Naive B cell (primary cell): ENCODE measurements at regions not wholly inside any gene's neighbourhood (a gene's known extent, or its start where the extent isn't known, plus 50 kb on each side); places are given as distances from the start of the nearest gene placed in this dataset.

Source experiments
- ATAC-seq, 2 donors: fragments of 150-1000 bp; cut with Tn5 transposase; 2 replicates each; pipeline ENCODE4 v1.10.0; 2021; ENCODE audit warnings: low read depth in 2 of 2, mild to moderate bottlenecking in 2 of 2, moderate library complexity in 2 of 2
- DNase-seq: peaks from one replicate; pipeline ENCODE4 v3.0.0; 2022
- H3K27ac Mint-ChIP-seq, 6 donors: one replicate each; pipeline ENCODE4 v1.8.0; 2020 to 2022; ENCODE audit warnings: mild to moderate bottlenecking in 6 of 6, mixed read lengths in 6 of 6, moderate library complexity in 5 of 6, inconsistent platforms in 2 of 6
- H3K27me3 Mint-ChIP-seq, 3 donors: one replicate each; pipeline ENCODE4 v1.8.0; 2021 to 2022; ENCODE audit warnings: mixed read lengths in 3 of 3, mild to moderate bottlenecking in 1 of 3
- H3K36me3 Mint-ChIP-seq, 2 donors: one replicate each; pipeline ENCODE4 v1.8.0; 2020 to 2022; ENCODE audit warnings: mixed read lengths in 2 of 2, inconsistent platforms in 1 of 2, mild to moderate bottlenecking in 1 of 2
- H3K4me1 Mint-ChIP-seq, 3 donors: one replicate each; pipeline ENCODE4 v1.8.0; 2020 to 2022; ENCODE audit warnings: mixed read lengths in 3 of 3, inconsistent platforms in 1 of 3, mild to moderate bottlenecking in 1 of 3, moderate library complexity in 1 of 3
- H3K4me3 Mint-ChIP-seq, 8 donors: one replicate each; pipeline ENCODE4 v1.8.0; 2020 to 2022; ENCODE audit warnings: mild to moderate bottlenecking in 8 of 8, mixed read lengths in 8 of 8, moderate library complexity in 8 of 8, inconsistent platforms in 2 of 8
- H3K9me3 Mint-ChIP-seq, 7 donors: one replicate each; pipeline ENCODE4 v1.8.0; 2020 to 2022; ENCODE audit warnings: mixed read lengths in 7 of 7, mild to moderate bottlenecking in 5 of 7, inconsistent platforms in 2 of 7, moderate library complexity in 1 of 7

- ATAC-seq: no peak
- Mint-ChIP-seq H3K4me3 (no peak overlapping the region), H3K36me3 (no peaks in the 10 kb centered on the region), H3K4me1 (no peaks in the 10 kb centered on the region), H3K27ac (peak overlapping the region in 1 of 6 donors; percentile 57), H3K27me3 (no peaks in the 10 kb centered on the region), H3K9me3 (peaks cover 0 to 11% (median 6%) of the 10 kb centered on the region in 7 donors)
- no peak for DNase-seq
Observed at GRCh38 chr14:98582276-98582675, 689.7 kb downstream of the BCL11B start.

- Mint-ChIP-seq H3K36me3 (no peaks in the 10 kb centered on the region), H3K27ac (no peak overlapping the region), H3K9me3 (peaks cover 2 to 16% (median 7%) of the 10 kb centered on the region in 7 donors), H3K4me3 (no peak overlapping the region), H3K27me3 (no peaks in the 10 kb centered on the region), H3K4me1 (no peaks in the 10 kb centered on the region)
- no peak for ATAC-seq
- no peak for DNase-seq
Observed at GRCh38 chr14:98591161-98591560, 680.8 kb downstream of the BCL11B start.

- no peaks in the 10 kb centered on the region for H3K36me3 Mint-ChIP-seq
- no peaks in the 10 kb centered on the region for H3K27me3 Mint-ChIP-seq
- no peaks in the 10 kb centered on the region for H3K4me1 Mint-ChIP-seq
- H3K4me3 Mint-ChIP-seq: no peak overlapping the region
- peaks cover 6 to 27% (median 15%) of the 10 kb centered on the region in 7 donors for H3K9me3 Mint-ChIP-seq
- ATAC-seq (no peak), DNase-seq (no peak)
- no peak overlapping the region for H3K27ac Mint-ChIP-seq
Observed at GRCh38 chr14:98592611-98593170, 679.3 kb downstream of the BCL11B start.

GRCh38 chr14:98593361-98593761, 678.6 kb downstream of the BCL11B start:
- H3K27ac Mint-ChIP-seq: no peak overlapping the region
- peaks cover 6 to 33% (median 18%) of the 10 kb centered on the region in 7 donors for H3K9me3 Mint-ChIP-seq
- H3K4me1 Mint-ChIP-seq: no peaks in the 10 kb centered on the region
- no peaks in the 10 kb centered on the region for H3K36me3 Mint-ChIP-seq
- H3K4me3 Mint-ChIP-seq: no peak overlapping the region
- H3K27me3 Mint-ChIP-seq: no peaks in the 10 kb centered on the region
- DNase-seq (no peak), ATAC-seq (no peak)

GRCh38 chr14:98594156-98594555, 677.8 kb downstream of the BCL11B start:
- no peak overlapping the region for H3K4me3 Mint-ChIP-seq
- H3K27me3 Mint-ChIP-seq: no peaks in the 10 kb centered on the region
- no peak for DNase-seq
- no peaks in the 10 kb centered on the region for H3K36me3 Mint-ChIP-seq
- H3K27ac Mint-ChIP-seq: no peak overlapping the region
- peaks cover 6 to 33% (median 22%) of the 10 kb centered on the region in 7 donors for H3K9me3 Mint-ChIP-seq
- no peaks in the 10 kb centered on the region for H3K4me1 Mint-ChIP-seq
- no peak for ATAC-seq

GRCh38 chr14:98598576-98598975, 673.4 kb downstream of the BCL11B start:
- ATAC-seq (no peak), DNase-seq (no peak)
- Mint-ChIP-seq H3K27me3 (no peaks in the 10 kb centered on the region), H3K9me3 (peaks cover 6 to 38% (median 17%) of the 10 kb centered on the region in 7 donors), H3K27ac (no peak overlapping the region), H3K36me3 (no peaks in the 10 kb centered on the region), H3K4me1 (no peaks in the 10 kb centered on the region), H3K4me3 (no peak overlapping the region)

- Mint-ChIP-seq H3K36me3 (no peaks in the 10 kb centered on the region), H3K4me3 (peak overlapping the region in 1 of 8 donors; percentile 25), H3K27me3 (no peaks in the 10 kb centered on the region), H3K9me3 (peaks cover 6 to 34% (median 17%) of the 10 kb centered on the region in 7 donors), H3K27ac (no peak overlapping the region), H3K4me1 (no peaks in the 10 kb centered on the region)
- DNase-seq (no peak), ATAC-seq (no peak)
Observed at GRCh38 chr14:98599082-98599481, 672.9 kb downstream of the BCL11B start.

- Mint-ChIP-seq H3K9me3 (peaks cover 2 to 9% (median 4%) of the 10 kb centered on the region in 7 donors), H3K36me3 (no peaks in the 10 kb centered on the region), H3K4me1 (no peaks in the 10 kb centered on the region), H3K4me3 (no peak overlapping the region), H3K27ac (no peak overlapping the region), H3K27me3 (no peaks in the 10 kb centered on the region)
- DNase-seq (no peak), ATAC-seq (no peak)
Observed at GRCh38 chr14:98602983-98603382, 669.0 kb downstream of the BCL11B start.

GRCh38 chr14:98605043-98605442, 667.0 kb downstream of the BCL11B start:
- H3K36me3 Mint-ChIP-seq: no peaks in the 10 kb centered on the region
- no peaks in the 10 kb centered on the region for H3K4me1 Mint-ChIP-seq
- H3K27me3 Mint-ChIP-seq: no peaks in the 10 kb centered on the region
- H3K4me3 Mint-ChIP-seq: no peak overlapping the region
- H3K9me3 Mint-ChIP-seq: peaks cover 0 to 9% (median 4%) of the 10 kb centered on the region in 7 donors
- DNase-seq (no peak), ATAC-seq (no peak)
- no peak overlapping the region for H3K27ac Mint-ChIP-seq

- Mint-ChIP-seq H3K27ac (no peak overlapping the region), H3K27me3 (no peaks in the 10 kb centered on the region), H3K4me3 (no peak overlapping the region), H3K9me3 (peaks cover 0 to 9% (median 4%) of the 10 kb centered on the region in 7 donors), H3K4me1 (no peaks in the 10 kb centered on the region), H3K36me3 (no peaks in the 10 kb centered on the region)
- ATAC-seq (no peak), DNase-seq (no peak)
Observed at GRCh38 chr14:98606041-98606640, 665.9 kb downstream of the BCL11B start.

- Mint-ChIP-seq H3K4me3 (no peak overlapping the region), H3K27ac (no peak overlapping the region), H3K27me3 (no peaks in the 10 kb centered on the region), H3K4me1 (no peaks in the 10 kb centered on the region), H3K36me3 (no peaks in the 10 kb centered on the region), H3K9me3 (peaks cover 0 to 9% (median 4%) of the 10 kb centered on the region in 7 donors)
- ATAC-seq (no peak), DNase-seq (no peak)
Observed at GRCh38 chr14:98606816-98607215, 665.2 kb downstream of the BCL11B start.

GRCh38 chr14:98607341-98607910, 664.6 kb downstream of the BCL11B start:
- no peak overlapping the region for H3K4me3 Mint-ChIP-seq
- ATAC-seq (no peak), DNase-seq (no peak)

GRCh38 chr14:98608071-98609060, 663.6 kb downstream of the BCL11B start:
- Mint-ChIP-seq H3K4me1 (no peaks in the 10 kb centered on the region), H3K27me3 (no peaks in the 10 kb centered on the region), H3K27ac (no peak overlapping the region), H3K4me3 (no peak overlapping the region), H3K9me3 (peaks cover 0 to 6% (median 2%) of the 10 kb centered on the region in 7 donors), H3K36me3 (no peaks in the 10 kb centered on the region)
- ATAC-seq (no peak), DNase-seq (no peak)

More at GRCh38 chr14:98607341-98607910, 664.6 kb downstream of the BCL11B start:
- Mint-ChIP-seq H3K4me1 (no peaks in the 10 kb centered on the region), H3K36me3 (no peaks in the 10 kb centered on the region), H3K9me3 (peaks cover 0 to 9% (median 4%) of the 10 kb centered on the region in 7 donors), H3K27me3 (no peaks in the 10 kb centered on the region), H3K27ac (no peak overlapping the region)
